SK-N-SH (cell line): ENCODE measurements at regions not wholly inside any gene's neighbourhood (a gene's known extent, or its start where the extent isn't known, plus 50 kb on each side); places are given as distances from the start of the nearest gene placed in this dataset.

ENCODE experiments used
- CTCF ChIA-PET: fragments of 300-600, 350-600 bp; formaldehyde crosslinking; extraction: SDS; loops from one replicate; lab custom pipeline; 2021; lab: Yijun Ruan, JAX
- POLR2A ChIA-PET: fragments of 350-600 bp; sonication (Branson Sonifier 250); formaldehyde crosslinking; extraction: SDS; loops from one replicate; lab custom pipeline; 2020; ENCODE audit warnings: antibody characterized with exemption, inconsistent platforms; lab: Yijun Ruan, JAX
- DNase-seq: peaks from one replicate; pipeline ENCODE4 v3.0.0; 2012
- H2AFZ ChIP-seq: fragments of 200-600 bp; sonication (generic); 2 replicates; pipeline ENCODE4 v1.8.1; 2016; ENCODE audit warnings: antibody characterized with exemption, mild to moderate bottlenecking, low read depth
- H3F3A ChIP-seq: fragments of 200-600 bp; sonication (generic); replicated peaks from 2 replicates; pipeline ENCODE3; 2016; ENCODE audit warnings: antibody characterized with exemption, mild to moderate bottlenecking; ENCODE audit not compliant: insufficient read depth
- H3K27ac ChIP-seq, 2 experiments: fragments of 200-500 bp in 1 of 2; fragments of 200-600 bp in 1 of 2; sonication (Bioruptor generic) in 1 of 2; sonication (generic), shearing (Covaris generic) in 1 of 2; 2 replicates each; pipeline versions ENCODE4 v1.5.1 to v1.6.1; 2014 to 2016; ENCODE audit warnings: low read depth in 2 of 2, inconsistent platforms in 1 of 2, low read length in 1 of 2, mild to moderate bottlenecking in 1 of 2, mixed read lengths in 1 of 2
- H3K27me3 ChIP-seq: fragments of 200-600 bp; sonication (generic), shearing (Covaris generic); 2 replicates; pipeline ENCODE4 v1.6.1; 2016; ENCODE audit warnings: mixed run types; ENCODE audit not compliant: insufficient read depth
- H3K36me3 ChIP-seq, 2 experiments: fragments of 200-500 bp in 1 of 2; fragments of 200-600 bp in 1 of 2; sonication (Bioruptor generic) in 1 of 2; sonication (generic) in 1 of 2; replicated peaks in 1 of 2; 2 replicates each; pipeline versions ENCODE3 to v1.5.1; 2014 to 2016; ENCODE audit warnings: low read length in 1 of 2, mild to moderate bottlenecking in 1 of 2; ENCODE audit not compliant: insufficient read depth in 2 of 2, control insufficient read depth in 1 of 2
- H3K4me1 ChIP-seq, 2 experiments: fragments of 200-500 bp in 1 of 2; fragments of 200-600 bp in 1 of 2; sonication (Bioruptor generic) in 1 of 2; sonication (generic), shearing (Covaris generic) in 1 of 2; 2 replicates each; pipeline versions ENCODE4 v1.5.1 to v1.6.1; 2014 to 2016; ENCODE audit warnings: low read depth in 1 of 2, low read length in 1 of 2, mixed run types in 1 of 2; ENCODE audit not compliant: insufficient read depth in 2 of 2, control insufficient read depth in 1 of 2
- H3K4me2 ChIP-seq: fragments of 200-600 bp; sonication (generic), shearing (Covaris generic); 2 replicates; pipeline ENCODE4 v1.6.1; 2017; ENCODE audit warnings: mixed run types
- H3K4me3 ChIP-seq, 2 experiments: fragments of 200-500 bp in 1 of 2; fragments of 200-600 bp in 1 of 2; sonication (Bioruptor generic) in 1 of 2; sonication (generic), shearing (Covaris generic) in 1 of 2; 2 replicates each; pipeline versions ENCODE4 v1.5.1 to v1.8.1; 2014 to 2016; ENCODE audit warnings: low read depth in 2 of 2, inconsistent platforms in 1 of 2, low read length in 1 of 2, mild to moderate bottlenecking in 1 of 2, mixed read lengths in 1 of 2, moderate library complexity in 1 of 2
- H3K79me2 ChIP-seq: fragments of 200-600 bp; sonication (generic); 2 replicates; pipeline ENCODE4 v1.8.1; 2017; ENCODE audit warnings: mild to moderate bottlenecking; ENCODE audit not compliant: insufficient read depth
- H3K9ac ChIP-seq: fragments of 200-600 bp; sonication (generic); 2 replicates; pipeline ENCODE4 v1.6.1; 2017; ENCODE audit warnings: mixed run types
- H3K9me2 ChIP-seq: fragments of 200-600 bp; sonication (generic); 2 replicates; pipeline ENCODE4 v1.6.1; 2017; ENCODE audit warnings: mixed run types
- H3K9me3 ChIP-seq: fragments of 200-600 bp; sonication (generic); 2 replicates; pipeline ENCODE4 v1.6.1; 2017; ENCODE audit warnings: mixed run types, mild to moderate bottlenecking, moderate library complexity
- H4K20me1 ChIP-seq: fragments of 200-600 bp; sonication (generic); 2 replicates; pipeline ENCODE4 v1.6.1; 2017; ENCODE audit warnings: mild to moderate bottlenecking, mixed run types; ENCODE audit not compliant: insufficient read depth
- FOSL2 ChIP-seq: IDR thresholded peaks from 2 replicates; pipeline ENCODE4 v1.4.0; 2012; ENCODE audit warnings: low read depth, mild to moderate bottlenecking, moderate library complexity, borderline replicate concordance
- FOXJ3 ChIP-seq: sonication (generic); formaldehyde crosslinking; IDR thresholded peaks from 2 replicates; pipeline ENCODE4 v1.5.1; 2020; ENCODE audit warnings: mild to moderate bottlenecking, missing genetic modification reagents
- JUND ChIP-seq: IDR thresholded peaks from 2 replicates; pipeline ENCODE4 v1.4.0; 2012
- RAD21 ChIP-seq: IDR thresholded peaks from 2 replicates; pipeline ENCODE4 v1.6.1; 2012; ENCODE audit warnings: mild to moderate bottlenecking, low read length
- RXRA ChIP-seq: IDR thresholded peaks from 2 replicates; pipeline ENCODE4 v1.4.0; 2012; ENCODE audit warnings: low read depth, mild to moderate bottlenecking, borderline replicate concordance
- SMC3 ChIP-seq: IDR thresholded peaks from 2 replicates; pipeline ENCODE4 v1.6.1; 2012; ENCODE audit warnings: low read depth, low read length, improper control_type of control experiment
- TAF1 ChIP-seq: IDR thresholded peaks from 2 replicates; pipeline ENCODE4 v1.6.1; 2012; ENCODE audit warnings: low read depth, mild to moderate bottlenecking, low read length, moderate library complexity, borderline replicate concordance
- TCF12 ChIP-seq: IDR thresholded peaks from 2 replicates; pipeline ENCODE4 v1.4.0; 2012
- TEAD4 ChIP-seq: IDR thresholded peaks from 2 replicates; pipeline ENCODE4 v1.4.0; 2012; ENCODE audit warnings: mild to moderate bottlenecking, borderline replicate concordance; ENCODE audit not compliant: insufficient read depth
- TF ChIP-seq, protein P1 (sequence below): IDR thresholded peaks from 2 replicates; pipeline ENCODE4; 2012
- TF ChIP-seq, protein P2 (sequence below): IDR thresholded peaks from 2 replicates; pipeline ENCODE4 v1.4.0; 2012; ENCODE audit warnings: low read depth
- TF ChIP-seq, protein P3 (sequence below): fragments of 150-350 bp; IDR thresholded peaks from 2 replicates; pipeline ENCODE4 v1.6.1; 2016; ENCODE audit warnings: mild to moderate bottlenecking, low read depth, low read length
- TF ChIP-seq, protein P4 (sequence below): IDR thresholded peaks from 2 replicates; pipeline ENCODE4 v1.6.1; 2012; ENCODE audit warnings: mild to moderate bottlenecking, low read depth, low read length, moderate library complexity
- TF ChIP-seq, protein P5 (sequence below): fragments of 200-600 bp; sonication (generic); IDR thresholded peaks from 2 replicates; pipeline ENCODE4 v1.6.1; 2017; ENCODE audit warnings: antibody characterized with exemption, mild to moderate bottlenecking, moderate library complexity

DNA sequence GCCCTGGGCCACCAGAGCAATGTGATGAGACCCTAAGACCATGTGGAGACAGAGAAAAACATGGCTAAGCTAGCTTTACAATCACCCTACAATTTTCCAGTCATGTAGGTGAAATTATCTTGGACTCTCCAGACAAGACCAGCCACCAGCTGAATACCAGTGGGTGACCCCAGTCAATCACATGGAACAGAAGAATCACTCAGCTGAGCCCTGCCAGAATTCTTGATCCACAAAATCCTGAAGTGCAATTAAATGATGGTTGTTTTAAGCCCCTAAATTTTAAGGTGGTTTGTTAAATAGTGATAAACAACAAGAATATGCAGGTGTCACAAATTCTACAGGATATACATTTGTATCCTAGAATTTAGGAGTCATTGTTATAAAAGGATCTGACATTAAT lies 69.5 kb upstream of the SMIM15 start:
- H3K4me2 ChIP-seq = no peak overlapping the region
- H3K79me2 ChIP-seq = no peaks in the 10 kb centered on the region
- TF ChIP-seq RXRA (no peak), TCF12 (no peak), FOSL2 (no peak), TAF1 (no peak), TEAD4 (no peak), SMC3 (no peak), RAD21 (no peak), JUND (no peak), FOXJ3 (CRISPR knock-in tag) (no peak)
- TF ChIP-seq, protein P1, sequence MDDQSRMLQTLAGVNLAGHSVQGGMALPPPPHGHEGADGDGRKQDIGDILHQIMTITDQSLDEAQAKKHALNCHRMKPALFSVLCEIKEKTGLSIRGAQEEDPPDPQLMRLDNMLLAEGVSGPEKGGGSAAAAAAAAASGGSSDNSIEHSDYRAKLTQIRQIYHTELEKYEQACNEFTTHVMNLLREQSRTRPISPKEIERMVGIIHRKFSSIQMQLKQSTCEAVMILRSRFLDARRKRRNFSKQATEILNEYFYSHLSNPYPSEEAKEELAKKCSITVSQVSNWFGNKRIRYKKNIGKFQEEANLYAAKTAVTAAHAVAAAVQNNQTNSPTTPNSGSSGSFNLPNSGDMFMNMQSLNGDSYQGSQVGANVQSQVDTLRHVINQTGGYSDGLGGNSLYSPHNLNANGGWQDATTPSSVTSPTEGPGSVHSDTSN = no peak
- TF ChIP-seq, protein P2, sequence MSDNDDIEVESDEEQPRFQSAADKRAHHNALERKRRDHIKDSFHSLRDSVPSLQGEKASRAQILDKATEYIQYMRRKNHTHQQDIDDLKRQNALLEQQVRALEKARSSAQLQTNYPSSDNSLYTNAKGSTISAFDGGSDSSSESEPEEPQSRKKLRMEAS = no peak
- TF ChIP-seq, protein P3, sequence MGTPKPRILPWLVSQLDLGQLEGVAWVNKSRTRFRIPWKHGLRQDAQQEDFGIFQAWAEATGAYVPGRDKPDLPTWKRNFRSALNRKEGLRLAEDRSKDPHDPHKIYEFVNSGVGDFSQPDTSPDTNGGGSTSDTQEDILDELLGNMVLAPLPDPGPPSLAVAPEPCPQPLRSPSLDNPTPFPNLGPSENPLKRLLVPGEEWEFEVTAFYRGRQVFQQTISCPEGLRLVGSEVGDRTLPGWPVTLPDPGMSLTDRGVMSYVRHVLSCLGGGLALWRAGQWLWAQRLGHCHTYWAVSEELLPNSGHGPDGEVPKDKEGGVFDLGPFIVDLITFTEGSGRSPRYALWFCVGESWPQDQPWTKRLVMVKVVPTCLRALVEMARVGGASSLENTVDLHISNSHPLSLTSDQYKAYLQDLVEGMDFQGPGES = no peak
- TF ChIP-seq, protein P4, sequence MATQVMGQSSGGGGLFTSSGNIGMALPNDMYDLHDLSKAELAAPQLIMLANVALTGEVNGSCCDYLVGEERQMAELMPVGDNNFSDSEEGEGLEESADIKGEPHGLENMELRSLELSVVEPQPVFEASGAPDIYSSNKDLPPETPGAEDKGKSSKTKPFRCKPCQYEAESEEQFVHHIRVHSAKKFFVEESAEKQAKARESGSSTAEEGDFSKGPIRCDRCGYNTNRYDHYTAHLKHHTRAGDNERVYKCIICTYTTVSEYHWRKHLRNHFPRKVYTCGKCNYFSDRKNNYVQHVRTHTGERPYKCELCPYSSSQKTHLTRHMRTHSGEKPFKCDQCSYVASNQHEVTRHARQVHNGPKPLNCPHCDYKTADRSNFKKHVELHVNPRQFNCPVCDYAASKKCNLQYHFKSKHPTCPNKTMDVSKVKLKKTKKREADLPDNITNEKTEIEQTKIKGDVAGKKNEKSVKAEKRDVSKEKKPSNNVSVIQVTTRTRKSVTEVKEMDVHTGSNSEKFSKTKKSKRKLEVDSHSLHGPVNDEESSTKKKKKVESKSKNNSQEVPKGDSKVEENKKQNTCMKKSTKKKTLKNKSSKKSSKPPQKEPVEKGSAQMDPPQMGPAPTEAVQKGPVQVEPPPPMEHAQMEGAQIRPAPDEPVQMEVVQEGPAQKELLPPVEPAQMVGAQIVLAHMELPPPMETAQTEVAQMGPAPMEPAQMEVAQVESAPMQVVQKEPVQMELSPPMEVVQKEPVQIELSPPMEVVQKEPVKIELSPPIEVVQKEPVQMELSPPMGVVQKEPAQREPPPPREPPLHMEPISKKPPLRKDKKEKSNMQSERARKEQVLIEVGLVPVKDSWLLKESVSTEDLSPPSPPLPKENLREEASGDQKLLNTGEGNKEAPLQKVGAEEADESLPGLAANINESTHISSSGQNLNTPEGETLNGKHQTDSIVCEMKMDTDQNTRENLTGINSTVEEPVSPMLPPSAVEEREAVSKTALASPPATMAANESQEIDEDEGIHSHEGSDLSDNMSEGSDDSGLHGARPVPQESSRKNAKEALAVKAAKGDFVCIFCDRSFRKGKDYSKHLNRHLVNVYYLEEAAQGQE = no peak
- TF ChIP-seq, protein P5, sequence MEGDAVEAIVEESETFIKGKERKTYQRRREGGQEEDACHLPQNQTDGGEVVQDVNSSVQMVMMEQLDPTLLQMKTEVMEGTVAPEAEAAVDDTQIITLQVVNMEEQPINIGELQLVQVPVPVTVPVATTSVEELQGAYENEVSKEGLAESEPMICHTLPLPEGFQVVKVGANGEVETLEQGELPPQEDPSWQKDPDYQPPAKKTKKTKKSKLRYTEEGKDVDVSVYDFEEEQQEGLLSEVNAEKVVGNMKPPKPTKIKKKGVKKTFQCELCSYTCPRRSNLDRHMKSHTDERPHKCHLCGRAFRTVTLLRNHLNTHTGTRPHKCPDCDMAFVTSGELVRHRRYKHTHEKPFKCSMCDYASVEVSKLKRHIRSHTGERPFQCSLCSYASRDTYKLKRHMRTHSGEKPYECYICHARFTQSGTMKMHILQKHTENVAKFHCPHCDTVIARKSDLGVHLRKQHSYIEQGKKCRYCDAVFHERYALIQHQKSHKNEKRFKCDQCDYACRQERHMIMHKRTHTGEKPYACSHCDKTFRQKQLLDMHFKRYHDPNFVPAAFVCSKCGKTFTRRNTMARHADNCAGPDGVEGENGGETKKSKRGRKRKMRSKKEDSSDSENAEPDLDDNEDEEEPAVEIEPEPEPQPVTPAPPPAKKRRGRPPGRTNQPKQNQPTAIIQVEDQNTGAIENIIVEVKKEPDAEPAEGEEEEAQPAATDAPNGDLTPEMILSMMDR = no peak
- TF ChIP-seq, all 33 proteins: peak for 0
- H3K9ac ChIP-seq = no peak overlapping the region
- CTCF ChIA-PET = no interaction called here
- no peak overlapping the region for H3K4me3 ChIP-seq
- no peaks in the 10 kb centered on the region for H3F3A ChIP-seq
- no peaks in the 10 kb centered on the region for H3K36me3 ChIP-seq
- H2AFZ ChIP-seq = no peak overlapping the region
- no peaks in the 10 kb centered on the region for H4K20me1 ChIP-seq
- POLR2A ChIA-PET = no interaction called here
- peaks cover 0 to 9% of the 10 kb centered on the region in 2 experiments; a peak in 1 of 4 replicates for H3K4me1 ChIP-seq
- no peaks in the 10 kb centered on the region for H3K27me3 ChIP-seq
- H3K9me3 ChIP-seq = no peaks in the 10 kb centered on the region
- DNase-seq = no peak
- no peak overlapping the region for H3K27ac ChIP-seq
- no peaks in the 10 kb centered on the region for H3K9me2 ChIP-seq
